Germinal center (tissue), 1 donor: ENCODE measurements at regions not wholly inside any gene's neighbourhood (a gene's known extent, or its start where the extent isn't known, plus 50 kb on each side); places are given as distances from the start of the nearest gene placed in this dataset.
"Not testable (repeated sequence)": the region's sequence is repeated elsewhere in the genome, so short reads cannot be mapped to it uniquely, and the experiment has no call there.

Experiments used
- DNase-seq: peaks from one replicate; pipeline ENCODE4 v3.0.0; 2012; ENCODE audit warnings: mixed read lengths, low spot score

DNA sequence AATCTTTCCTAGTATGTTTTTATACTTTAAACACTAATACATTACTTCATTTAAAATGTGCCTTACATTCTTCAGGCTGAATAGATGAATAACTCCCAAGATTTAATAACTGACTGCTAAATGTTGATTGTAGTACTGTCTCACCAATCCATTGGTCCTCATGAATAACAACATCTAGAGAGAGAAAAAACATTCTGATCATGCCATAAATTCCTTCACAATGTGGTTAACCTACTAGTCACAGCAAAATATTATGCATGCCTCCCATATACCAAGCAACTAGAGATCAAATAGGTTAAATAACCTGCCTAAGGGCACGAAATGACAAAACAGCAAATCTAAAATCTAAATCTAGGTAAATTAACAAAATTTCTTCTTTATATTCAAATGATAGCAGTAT is 66.2 kb downstream of the SYT15 start:
- not testable (repeated sequence) for DNase-seq

- not testable (repeated sequence) for DNase-seq
Observed at GRCh38 chr10:46646132-46646531, 67.2 kb downstream of the SYT15 start.

GRCh38 chr10:46650967-46651366 is 72.0 kb downstream of the SYT15 start:
- not testable (repeated sequence) for DNase-seq

GRCh38 chr10:46657437-46657836 is 78.5 kb downstream of the SYT15 start:
- DNase-seq: not testable (repeated sequence)

DNA sequence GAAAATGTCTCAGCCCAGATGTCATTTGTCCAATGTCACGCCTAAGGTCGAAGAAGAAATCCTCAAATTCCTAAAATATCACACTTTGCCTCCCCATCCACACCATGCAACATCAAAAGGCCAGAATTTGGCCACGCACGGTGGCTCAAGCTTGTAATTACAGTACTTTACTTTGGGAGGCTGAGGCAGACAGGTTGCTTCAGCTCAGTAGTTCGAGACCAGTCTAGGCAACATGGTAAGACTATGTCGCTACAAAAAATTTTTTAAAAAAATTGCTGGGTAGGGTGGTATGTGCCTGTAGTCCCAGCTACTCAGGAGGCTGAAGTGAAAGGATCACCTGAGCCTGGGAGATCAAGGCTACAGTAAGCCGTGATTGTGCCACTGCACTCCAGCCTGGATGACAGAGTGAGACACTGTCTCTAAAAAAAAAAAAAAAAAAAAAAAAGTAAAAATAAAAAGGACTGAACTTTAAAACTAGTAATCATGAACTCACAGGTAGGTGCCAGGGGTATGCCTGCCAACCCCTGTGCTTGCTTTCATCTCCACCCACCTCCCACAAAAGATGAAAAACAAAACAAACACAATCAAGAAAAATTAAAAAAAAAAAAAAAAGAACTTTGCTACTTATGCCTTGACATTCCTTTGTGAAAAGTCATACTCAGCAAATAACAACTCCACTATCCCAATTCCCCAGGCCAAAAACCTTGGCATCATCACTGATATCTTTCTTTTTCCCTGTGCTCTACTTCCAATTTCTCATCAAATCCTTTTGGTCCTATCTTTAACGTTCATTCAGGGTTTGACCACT is 81.3 kb downstream of the SYT15 start:
- DNase-seq: not testable (repeated sequence)

DNA sequence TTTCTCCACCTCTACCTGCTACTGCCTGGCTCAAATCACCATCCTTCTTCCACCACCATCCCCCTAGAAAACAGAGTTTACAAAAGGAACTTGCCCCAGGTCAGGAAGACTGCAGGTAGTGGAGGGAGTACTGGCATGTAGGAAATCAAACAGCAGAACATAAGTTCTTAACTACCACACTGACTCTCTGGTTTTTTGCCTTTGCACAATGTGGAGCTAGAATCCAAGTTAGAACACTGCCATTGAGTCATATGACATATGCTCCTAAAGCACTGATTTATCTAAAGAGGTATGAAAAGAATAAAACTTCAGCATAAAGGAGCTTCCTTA is 81.9 kb downstream of the SYT15 start:
- DNase-seq: not testable (repeated sequence)

- not testable (repeated sequence) for DNase-seq
Observed at GRCh38 chr10:46665536-46665935, 86.6 kb downstream of the SYT15 start.

GRCh38 chr10:46668357-46668997 is 89.5 kb downstream of the SYT15 start:
- DNase-seq: not testable (repeated sequence)

DNA sequence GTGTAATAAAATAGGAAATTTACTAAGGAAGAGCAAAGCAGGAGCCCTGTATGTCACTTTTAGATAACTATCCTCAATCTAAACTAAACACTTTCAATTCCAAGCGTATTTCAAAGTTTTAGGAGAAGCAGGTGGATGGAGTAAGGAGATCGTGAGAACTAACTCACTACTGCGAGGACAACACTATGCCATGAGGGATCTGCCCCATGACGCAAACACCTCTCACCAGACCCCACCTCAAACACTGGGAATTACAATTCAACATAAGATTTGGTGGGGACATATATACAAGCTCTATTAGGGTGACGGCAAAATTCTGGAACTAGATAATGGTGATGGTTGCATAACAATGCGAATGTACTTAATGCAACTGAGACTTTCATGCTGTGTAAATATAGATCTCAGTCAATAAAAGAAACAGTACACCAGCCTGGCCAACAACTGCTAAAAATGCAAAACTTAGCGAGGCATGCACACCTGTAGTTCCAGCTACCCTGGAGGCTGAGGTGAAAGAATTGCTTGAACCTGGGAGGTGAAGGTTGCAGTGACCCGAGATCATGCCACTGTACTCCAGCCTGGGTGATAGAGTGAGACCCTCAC is 99.0 kb downstream of the SYT15 start:
- DNase-seq: not testable (repeated sequence)

- not testable (repeated sequence) for DNase-seq
Observed at GRCh38 chr10:46691397-46691796, 112.5 kb downstream of the SYT15 start.

GRCh38 chr10:46693218-46693617 is 114.3 kb downstream of the SYT15 start:
- not testable (repeated sequence) for DNase-seq

- not testable (repeated sequence) for DNase-seq
Observed at GRCh38 chr10:46717264-46717663, 138.3 kb downstream of the SYT15 start.

- not testable (repeated sequence) for DNase-seq
Observed at GRCh38 chr10:46718014-46718413, 139.1 kb downstream of the SYT15 start.

GRCh38 chr10:46720386-46720785 is 141.5 kb downstream of the SYT15 start:
- not testable (repeated sequence) for DNase-seq

DNA sequence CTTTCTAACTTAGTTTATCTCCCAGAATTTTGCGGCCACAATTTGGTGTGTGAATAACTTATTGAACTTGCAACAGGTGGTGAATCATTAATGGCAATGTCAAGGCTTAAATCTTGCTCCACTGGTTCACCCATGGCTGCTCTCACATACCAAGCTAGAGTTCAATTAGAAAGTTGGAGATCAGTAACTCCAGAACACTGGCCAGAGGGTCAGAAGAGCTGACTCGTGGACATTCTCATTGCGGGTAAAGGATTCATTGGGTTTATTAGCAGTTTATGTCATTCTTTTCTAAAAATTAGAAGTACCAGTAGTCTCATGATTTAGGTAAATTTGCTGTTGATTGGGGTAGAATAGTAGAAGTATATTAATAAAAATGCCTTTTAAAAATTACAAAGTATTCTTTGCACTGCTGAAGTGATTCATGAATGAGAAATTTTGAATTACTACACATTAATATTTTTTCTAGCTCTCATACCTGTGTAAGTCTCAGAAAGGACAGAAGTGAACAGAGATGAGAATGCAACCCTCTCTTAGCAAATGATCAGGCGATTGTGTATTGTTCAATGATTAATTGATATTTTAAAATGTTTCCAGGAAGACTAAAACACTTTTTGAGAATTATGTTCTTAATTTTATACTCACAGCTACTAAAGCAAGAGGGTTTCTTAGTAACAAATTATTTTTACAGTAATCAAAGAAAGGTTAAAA is 142.0 kb downstream of the SYT15 start:
- not testable (repeated sequence) for DNase-seq

DNA sequence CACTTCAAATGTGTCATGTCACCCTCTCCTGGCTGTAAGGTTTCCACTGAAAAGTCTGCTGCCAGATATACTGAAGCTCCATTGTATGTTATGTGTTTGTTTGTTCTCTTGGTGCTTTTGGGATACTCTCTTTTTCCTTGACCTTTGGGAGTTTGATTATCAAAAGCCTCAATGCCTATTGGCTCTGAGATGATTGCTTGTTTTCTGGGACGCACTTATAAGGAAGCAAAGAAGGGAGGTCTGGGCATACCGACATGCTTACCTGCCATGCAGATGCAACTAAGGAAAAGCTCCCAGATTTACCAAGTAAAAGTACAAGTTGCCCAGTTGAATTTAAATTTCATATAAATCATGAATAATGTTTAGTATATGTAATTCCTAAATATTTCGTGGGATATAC is 145.3 kb downstream of the SYT15 start:
- DNase-seq: not testable (repeated sequence)

DNA sequence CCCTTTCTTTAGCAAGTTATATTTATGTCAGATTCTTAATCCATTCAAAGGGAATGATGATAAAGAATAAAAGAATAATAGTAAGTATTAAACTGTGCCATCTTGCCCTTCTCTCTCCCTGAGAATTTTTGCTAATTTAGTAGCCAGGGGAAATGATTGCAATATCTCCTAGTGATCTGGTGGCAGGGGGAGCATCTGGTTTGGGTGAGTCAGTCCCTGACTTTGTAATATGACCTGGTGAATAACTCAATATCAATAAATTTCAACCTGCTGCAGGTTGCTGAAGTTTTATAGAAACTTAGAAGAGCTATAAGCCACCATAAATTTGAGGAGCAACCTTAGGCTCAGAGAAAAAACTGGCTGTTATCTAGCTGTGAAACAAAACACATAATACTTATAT is 149.4 kb downstream of the SYT15 start:
- not testable (repeated sequence) for DNase-seq

- not testable (repeated sequence) for DNase-seq
Observed at GRCh38 chr10:46730729-46731128, 151.8 kb downstream of the SYT15 start.

- not testable (repeated sequence) for DNase-seq
Observed at GRCh38 chr10:46733635-46734261, 154.8 kb downstream of the SYT15 start.

DNA sequence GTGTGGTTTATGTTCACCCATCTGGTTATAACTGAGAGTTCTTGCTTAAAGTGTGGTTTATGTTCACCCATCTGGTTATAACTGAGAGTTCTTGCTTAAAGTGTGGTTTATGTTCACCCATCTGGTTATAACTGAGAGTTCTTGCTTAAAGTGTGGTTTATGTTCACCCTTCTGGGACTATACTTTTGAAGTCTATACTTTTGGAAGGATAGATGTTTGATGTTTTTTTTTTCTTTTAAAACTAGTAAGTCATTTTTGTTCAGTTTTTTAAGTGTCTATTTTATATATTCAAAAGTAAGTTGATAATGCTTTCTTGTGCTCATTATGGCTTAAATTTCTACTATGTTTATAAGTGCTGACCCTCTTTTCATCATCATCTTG is 155.3 kb downstream of the SYT15 start:
- DNase-seq: not testable (repeated sequence)

GRCh38 chr10:46739919-46740318 is 161.0 kb downstream of the SYT15 start:
- not testable (repeated sequence) for DNase-seq

GRCh38 chr10:46740368-46740767 is 161.4 kb downstream of the SYT15 start:
- not testable (repeated sequence) for DNase-seq
